ENCODE measurements at regions not wholly inside any gene's neighbourhood (a gene's known extent, or its start where the extent isn't known, plus 50 kb on each side); places are given as distances from the start of the nearest gene placed in this dataset.

GRCh38 chr12:13503094-13503835 lies 306.7 kb downstream of the EMP1 start:
- TF ChIP-seq, protein P1, sequence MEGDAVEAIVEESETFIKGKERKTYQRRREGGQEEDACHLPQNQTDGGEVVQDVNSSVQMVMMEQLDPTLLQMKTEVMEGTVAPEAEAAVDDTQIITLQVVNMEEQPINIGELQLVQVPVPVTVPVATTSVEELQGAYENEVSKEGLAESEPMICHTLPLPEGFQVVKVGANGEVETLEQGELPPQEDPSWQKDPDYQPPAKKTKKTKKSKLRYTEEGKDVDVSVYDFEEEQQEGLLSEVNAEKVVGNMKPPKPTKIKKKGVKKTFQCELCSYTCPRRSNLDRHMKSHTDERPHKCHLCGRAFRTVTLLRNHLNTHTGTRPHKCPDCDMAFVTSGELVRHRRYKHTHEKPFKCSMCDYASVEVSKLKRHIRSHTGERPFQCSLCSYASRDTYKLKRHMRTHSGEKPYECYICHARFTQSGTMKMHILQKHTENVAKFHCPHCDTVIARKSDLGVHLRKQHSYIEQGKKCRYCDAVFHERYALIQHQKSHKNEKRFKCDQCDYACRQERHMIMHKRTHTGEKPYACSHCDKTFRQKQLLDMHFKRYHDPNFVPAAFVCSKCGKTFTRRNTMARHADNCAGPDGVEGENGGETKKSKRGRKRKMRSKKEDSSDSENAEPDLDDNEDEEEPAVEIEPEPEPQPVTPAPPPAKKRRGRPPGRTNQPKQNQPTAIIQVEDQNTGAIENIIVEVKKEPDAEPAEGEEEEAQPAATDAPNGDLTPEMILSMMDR (IDR thresholded peaks at IDR 0.05; ENCODE audit: extremely low read depth, missing control alignments) = no peak
- no peak for DNase-seq (ENCODE audit: low spot score)

DNA sequence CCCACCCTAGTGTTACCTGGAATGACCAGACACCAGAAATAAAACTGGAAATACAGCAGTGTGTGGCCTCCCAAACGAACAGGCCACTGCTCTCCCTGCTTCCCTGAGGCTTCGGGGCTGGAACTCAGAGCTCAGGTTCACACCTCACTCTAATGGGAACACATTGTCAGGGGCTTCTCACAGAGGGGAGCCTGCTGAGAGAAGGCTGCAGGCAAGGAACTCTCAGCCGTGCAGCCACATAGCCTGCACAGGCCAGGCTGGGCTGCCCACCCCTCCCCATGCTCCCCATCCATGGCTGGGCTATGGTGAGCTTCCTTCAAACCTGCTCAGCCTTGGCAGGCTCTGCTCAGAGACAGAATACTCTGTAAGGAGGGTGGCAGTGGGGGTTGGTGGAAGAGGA lies 302.5 kb downstream of the EMP1 start:
- TF ChIP-seq, protein P1 (IDR thresholded peaks at IDR 0.05; ENCODE audit: extremely low read depth, missing control alignments) = no peak
- no peak for DNase-seq (ENCODE audit: low spot score)

DNA sequence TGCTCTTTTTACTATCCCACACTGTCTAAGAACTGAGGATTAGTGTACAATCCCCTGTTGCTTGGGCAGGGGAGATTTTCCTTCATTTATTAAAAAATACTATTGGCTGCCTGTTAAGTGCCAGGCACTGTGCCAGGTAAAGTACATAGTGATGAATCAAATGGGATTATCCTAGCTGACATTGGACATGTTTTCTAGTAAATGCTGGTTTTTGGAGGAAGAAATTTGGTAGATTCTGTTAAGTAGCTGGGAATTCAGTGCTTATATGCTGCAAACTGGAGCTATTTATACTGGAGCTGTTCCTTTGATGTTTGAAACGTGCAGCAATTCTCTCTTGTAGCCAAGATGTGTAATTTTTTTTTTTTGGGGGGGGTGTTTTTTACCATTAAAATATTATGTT lies 299.6 kb downstream of the EMP1 start:
- TF ChIP-seq, protein P1 (IDR thresholded peaks at IDR 0.05; ENCODE audit: extremely low read depth, missing control alignments) = no peak
- DNase-seq (ENCODE audit: low spot score) = no peak

DNA sequence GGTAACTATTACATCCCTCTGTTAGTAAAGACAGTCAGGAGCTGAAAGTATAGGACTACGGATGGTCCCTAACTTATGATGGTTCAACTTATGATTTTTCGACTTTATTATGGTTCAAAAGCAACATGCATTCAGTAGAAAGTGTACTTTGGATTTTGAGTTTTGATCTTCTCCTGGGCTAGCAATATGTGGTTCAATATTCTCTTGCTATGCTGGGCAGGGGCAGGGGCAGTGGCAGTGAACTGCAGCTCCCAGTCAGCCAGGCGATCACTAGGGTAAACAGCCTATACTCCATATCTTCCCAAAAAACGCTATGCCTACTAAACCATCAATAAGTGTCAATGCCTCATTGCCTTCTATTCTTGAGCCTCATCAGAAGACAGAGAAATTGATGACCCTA lies 292.7 kb downstream of the EMP1 start:
- TF ChIP-seq, protein P1 (IDR thresholded peaks at IDR 0.05; ENCODE audit: extremely low read depth, missing control alignments) = no peak

DNA sequence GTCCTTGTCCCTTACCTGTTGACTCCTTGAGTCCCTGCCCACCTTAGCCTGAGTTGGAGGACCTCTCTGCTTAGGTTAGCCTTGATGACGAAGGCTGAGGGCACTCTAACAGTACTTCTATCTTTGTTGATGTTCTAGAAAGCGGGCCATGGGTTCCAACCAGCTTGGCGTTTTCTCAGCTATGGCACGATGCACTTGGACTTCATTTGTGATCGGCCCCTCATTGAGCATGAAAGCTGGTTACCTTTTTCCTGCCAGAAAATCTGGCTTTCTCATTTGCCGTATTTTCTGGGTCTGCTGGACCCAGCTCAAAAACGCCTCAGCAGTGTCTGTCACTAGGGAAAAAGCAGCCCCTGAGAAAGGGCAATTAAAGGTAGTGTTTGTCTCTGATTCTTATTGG lies 290.8 kb downstream of the EMP1 start:
- TF ChIP-seq, protein P1 (IDR thresholded peaks at IDR 0.05; ENCODE audit: extremely low read depth, missing control alignments) = no peak
- no peak for DNase-seq (ENCODE audit: low spot score)

More for the DNA sequence above, 292.7 kb downstream of the EMP1 start:
- DNase-seq (ENCODE audit: low spot score) = no peak

GRCh38 chr12:13486794-13487193 lies 290.3 kb downstream of the EMP1 start:
- TF ChIP-seq, protein P1 (IDR thresholded peaks at IDR 0.05; ENCODE audit: extremely low read depth, missing control alignments) = no peak
- no peak for DNase-seq (ENCODE audit: low spot score)

DNA sequence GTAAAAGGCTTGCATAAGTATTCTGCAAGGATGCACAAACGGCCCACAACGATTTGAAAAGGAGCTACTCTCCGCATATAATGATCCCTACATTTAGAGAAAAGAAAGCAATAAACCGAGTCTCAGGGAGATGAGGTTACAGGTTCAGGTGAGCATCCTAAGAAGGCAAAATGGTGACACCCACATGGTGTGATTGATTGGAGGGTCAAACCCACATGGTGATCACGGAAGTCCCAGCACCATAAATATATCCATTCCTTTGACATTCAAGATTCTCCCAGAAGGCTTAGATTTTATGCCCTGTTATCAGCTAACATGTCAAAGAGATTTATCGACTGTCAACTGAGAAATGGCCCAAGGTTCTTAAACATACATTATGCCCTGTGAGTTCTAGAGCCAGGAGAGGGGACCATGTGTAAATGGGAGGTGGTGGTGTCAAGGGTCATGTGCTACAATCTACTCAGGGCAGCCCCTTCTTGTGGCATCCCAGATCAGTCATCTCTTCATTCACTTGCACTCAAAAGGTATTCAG lies 282.2 kb downstream of the EMP1 start:
- no peak for DNase-seq (ENCODE audit: low spot score)
- TF ChIP-seq, protein P1 (IDR thresholded peaks at IDR 0.05; ENCODE audit: extremely low read depth, missing control alignments) = no peak
